22Rv1 (cell line): ENCODE measurements at regions not wholly inside any gene's neighbourhood (a gene's known extent, or its start where the extent isn't known, plus 50 kb on each side); places are given as distances from the start of the nearest gene placed in this dataset.

Experiments
- H3K27ac ChIP-seq: fragments of 450-650 bp; 2 replicates; pipeline ENCODE4 v1.5.1; 2017
- ZFX ChIP-seq: fragments of 450-650 bp; IDR thresholded peaks from 2 replicates; pipeline ENCODE4 v1.6.1; 2017; ENCODE audit warnings: antibody characterized with exemption, borderline replicate concordance
- TF ChIP-seq, protein P1 (sequence below): fragments of 450-650 bp; IDR thresholded peaks from 2 replicates; pipeline ENCODE4 v1.5.1; 2017; ENCODE audit warnings: mild to moderate bottlenecking

DNA sequence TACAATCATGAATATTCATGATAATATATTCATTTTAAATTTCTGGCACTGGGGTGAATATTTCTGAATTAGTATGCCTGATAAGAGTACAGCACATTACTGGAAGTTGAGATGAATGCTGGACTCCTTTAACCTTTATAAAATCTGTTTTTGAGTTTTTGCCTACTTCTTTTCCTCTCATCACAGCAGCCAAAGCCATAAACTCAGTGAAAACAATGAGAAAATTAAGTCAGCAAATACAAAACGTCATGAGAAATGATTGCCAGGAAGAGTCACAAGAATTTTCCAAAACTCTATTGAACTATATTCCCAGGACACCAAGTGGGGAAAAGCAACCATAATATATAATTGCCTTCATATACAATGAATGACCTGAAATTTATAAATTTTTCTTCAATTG, 837.6 kb downstream of the TBC1D32 start:
- TF ChIP-seq ZFX: no peak
- TF ChIP-seq, protein P1, sequence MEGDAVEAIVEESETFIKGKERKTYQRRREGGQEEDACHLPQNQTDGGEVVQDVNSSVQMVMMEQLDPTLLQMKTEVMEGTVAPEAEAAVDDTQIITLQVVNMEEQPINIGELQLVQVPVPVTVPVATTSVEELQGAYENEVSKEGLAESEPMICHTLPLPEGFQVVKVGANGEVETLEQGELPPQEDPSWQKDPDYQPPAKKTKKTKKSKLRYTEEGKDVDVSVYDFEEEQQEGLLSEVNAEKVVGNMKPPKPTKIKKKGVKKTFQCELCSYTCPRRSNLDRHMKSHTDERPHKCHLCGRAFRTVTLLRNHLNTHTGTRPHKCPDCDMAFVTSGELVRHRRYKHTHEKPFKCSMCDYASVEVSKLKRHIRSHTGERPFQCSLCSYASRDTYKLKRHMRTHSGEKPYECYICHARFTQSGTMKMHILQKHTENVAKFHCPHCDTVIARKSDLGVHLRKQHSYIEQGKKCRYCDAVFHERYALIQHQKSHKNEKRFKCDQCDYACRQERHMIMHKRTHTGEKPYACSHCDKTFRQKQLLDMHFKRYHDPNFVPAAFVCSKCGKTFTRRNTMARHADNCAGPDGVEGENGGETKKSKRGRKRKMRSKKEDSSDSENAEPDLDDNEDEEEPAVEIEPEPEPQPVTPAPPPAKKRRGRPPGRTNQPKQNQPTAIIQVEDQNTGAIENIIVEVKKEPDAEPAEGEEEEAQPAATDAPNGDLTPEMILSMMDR: no peak
- H3K27ac ChIP-seq: no peak overlapping the region

DNA sequence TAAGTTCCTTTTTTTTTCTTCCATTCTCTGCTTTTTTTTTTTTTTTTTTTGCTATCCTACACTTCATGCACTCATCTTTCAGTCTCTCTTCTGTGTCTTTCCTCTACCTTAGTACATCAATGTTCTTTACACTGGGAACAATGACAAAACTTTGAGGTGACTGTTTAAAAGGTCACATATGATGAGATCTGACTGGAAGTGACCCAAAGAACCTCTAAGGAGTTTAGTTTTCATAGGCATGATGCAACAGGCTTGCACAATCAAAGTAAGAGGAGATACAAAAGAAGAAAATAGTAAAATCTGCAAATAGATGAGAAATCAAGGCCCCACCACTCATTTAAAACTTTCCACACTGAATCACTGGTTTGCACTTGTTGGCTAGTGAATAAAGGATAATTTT, 840.8 kb downstream of the TBC1D32 start:
- no peak overlapping the region for H3K27ac ChIP-seq
- TF ChIP-seq, protein P1: no peak
- no peak for TF ChIP-seq ZFX

DNA sequence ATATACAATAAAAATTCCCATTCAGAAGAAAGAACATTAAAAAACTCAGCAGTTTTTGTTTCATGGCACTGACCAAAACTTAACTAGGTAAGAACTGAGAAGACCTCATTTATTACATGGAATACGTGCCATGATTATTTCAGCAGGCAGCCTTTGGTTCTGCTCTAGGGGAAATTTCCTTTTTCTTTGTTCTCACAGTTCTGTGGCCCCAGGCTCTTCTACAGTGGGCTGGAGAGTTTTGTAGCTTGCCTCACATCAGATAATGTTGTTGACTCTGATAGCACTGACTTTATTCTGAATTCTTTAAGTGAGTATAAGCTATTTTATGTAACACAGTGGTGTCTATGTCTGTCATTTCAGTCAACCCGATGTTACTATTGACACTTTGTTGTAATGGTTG, 844.3 kb downstream of the TBC1D32 start:
- H3K27ac ChIP-seq: no peak overlapping the region
- TF ChIP-seq ZFX: no peak
- TF ChIP-seq, protein P1: no peak

DNA sequence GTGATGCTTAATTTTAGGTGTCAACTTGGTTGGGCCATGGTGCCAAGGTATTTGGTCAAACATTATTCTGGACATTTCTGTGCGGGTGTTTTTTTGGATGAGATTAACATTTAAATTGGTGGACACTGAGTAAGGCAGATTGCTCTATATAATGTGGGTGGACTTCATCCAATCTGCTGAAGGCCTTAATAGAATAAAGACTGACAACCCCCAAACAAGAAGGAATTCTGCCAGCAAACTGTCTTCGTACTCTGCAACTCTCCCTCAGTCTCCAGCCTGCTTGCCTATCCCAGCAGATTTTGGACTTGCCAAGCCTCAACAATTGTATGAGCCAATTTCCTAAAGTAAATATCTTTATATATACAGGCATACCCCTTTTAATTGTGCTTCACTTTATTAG, 850.1 kb downstream of the TBC1D32 start:
- no peak overlapping the region for H3K27ac ChIP-seq
- TF ChIP-seq ZFX: no peak
- TF ChIP-seq, protein P1: no peak

DNA sequence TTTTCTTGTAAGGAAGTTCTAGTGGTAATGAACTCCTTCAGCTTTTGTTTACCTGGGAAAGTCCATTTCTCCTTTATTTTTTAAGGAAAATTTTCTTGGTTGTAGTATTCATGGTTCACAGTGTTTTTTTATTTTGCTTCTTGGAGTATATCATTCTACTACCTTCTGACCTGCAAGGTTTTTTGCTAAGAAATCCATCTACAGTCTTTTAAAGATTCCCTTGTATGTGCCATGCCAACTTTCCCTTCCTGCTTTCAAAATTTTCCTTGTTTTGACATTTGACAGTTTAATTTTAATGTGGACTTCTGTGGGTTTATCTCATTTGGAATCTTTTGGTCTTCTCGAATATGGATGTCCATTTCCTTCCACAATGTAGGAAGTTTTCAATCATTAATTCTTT, 855.6 kb downstream of the TBC1D32 start:
- TF ChIP-seq ZFX: no peak
- TF ChIP-seq, protein P1: no peak
- no peak overlapping the region for H3K27ac ChIP-seq

DNA sequence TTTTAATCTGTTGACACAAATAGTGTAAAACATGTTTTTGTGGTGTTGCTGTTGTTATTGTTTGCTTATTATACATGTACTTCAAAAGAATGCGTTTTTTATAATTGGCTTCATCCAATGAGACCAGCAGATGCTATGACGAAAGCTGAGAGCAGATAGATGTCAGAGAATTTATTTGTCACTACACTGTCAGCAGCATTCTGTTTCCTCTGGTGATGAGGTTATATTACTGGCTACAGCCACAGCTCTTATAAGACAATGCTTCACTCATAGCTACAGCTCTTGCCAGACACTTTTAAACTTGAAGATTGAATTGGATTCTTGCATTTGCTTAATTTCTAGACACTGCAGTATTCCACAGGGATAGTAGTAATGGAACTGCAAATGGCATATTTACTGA, 860.5 kb downstream of the TBC1D32 start:
- TF ChIP-seq, protein P1: no peak
- no peak for TF ChIP-seq ZFX

DNA sequence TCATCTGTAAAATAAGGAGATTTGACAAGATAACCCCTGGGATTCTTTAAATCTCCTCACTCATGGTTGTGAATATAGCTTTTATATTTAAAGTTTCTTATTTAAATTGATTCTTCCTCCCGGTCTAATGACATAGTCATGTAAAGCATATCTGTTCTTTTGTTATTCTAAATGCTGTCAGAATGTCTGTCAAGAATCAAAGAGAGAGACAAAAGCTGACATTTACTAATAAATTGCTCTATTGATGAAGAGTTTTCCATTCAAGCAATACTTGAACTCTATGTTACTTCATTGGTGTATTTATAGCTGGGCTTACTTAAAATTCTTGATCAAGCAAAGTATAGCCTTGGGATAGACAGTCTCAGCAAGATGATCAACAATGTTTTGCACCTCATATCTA, 865.8 kb downstream of the TBC1D32 start:
- TF ChIP-seq, protein P1: no peak
- no peak for TF ChIP-seq ZFX
- H3K27ac ChIP-seq: no peak overlapping the region

More for the DNA sequence above, 860.5 kb downstream of the TBC1D32 start:
- H3K27ac ChIP-seq: no peak overlapping the region
